ENCODE measurements at regions not wholly inside any gene's neighbourhood (a gene's known extent, or its start where the extent isn't known, plus 50 kb on each side); places are given as distances from the start of the nearest gene placed in this dataset.

DNA sequence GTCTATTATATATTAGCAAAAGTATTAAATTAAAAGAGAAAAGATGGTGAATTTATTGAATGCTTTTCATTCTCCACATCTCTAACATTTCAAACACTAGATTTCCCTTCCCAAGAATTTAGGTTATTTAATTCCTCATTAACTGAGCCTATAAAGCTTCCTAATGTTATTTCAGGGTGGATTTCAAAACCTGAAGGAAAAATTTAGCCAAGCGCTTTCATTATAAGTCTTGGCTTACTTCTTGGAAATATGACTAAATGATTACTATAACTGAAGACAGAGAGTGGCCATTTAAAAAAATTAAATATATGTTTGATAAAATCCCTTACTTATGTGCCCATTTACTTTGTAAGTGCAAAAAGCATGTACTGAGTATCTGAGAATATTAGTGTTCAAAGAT is 141.8 kb upstream of the ARSJ start:
- intact Hi-C loops (cut with DNase I) = no loop called here
- 89 to 93% (median 90%) methylated on average over 1 of the region's 1 CpG for WGBS, 3 donors

GRCh38 chr4:114132199-114132598 is 152.8 kb upstream of the ARSJ start:
- Histone ChIP-seq H3K27ac (no peak overlapping the region), H3K4me1 (ENCODE audit: insufficient read depth) (no peaks in the 10 kb centered on the region), H3K9me3 (no peaks in the 10 kb centered on the region), H3K36me3 (no peaks in the 10 kb centered on the region), H3K27me3 (no peaks in the 10 kb centered on the region), H3K4me3 (no peak overlapping the region)
- TF ChIP-seq, protein P1, sequence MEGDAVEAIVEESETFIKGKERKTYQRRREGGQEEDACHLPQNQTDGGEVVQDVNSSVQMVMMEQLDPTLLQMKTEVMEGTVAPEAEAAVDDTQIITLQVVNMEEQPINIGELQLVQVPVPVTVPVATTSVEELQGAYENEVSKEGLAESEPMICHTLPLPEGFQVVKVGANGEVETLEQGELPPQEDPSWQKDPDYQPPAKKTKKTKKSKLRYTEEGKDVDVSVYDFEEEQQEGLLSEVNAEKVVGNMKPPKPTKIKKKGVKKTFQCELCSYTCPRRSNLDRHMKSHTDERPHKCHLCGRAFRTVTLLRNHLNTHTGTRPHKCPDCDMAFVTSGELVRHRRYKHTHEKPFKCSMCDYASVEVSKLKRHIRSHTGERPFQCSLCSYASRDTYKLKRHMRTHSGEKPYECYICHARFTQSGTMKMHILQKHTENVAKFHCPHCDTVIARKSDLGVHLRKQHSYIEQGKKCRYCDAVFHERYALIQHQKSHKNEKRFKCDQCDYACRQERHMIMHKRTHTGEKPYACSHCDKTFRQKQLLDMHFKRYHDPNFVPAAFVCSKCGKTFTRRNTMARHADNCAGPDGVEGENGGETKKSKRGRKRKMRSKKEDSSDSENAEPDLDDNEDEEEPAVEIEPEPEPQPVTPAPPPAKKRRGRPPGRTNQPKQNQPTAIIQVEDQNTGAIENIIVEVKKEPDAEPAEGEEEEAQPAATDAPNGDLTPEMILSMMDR (IDR thresholded peaks at IDR 0.05) = no peak
- TF ChIP-seq POLR2A (IDR thresholded peaks at IDR 0.05) = no peak
- TF ChIP-seq EP300 (IDR thresholded peaks at IDR 0.05) = no peak
- intact Hi-C loops (cut with DNase I) = no loop called here
- no peak for DNase-seq
- WGBS, 3 donors = 91 to 100% (median 99%) methylated on average over 2 of the region's 2 CpGs

More for the DNA sequence above, 141.8 kb upstream of the ARSJ start:
- Histone ChIP-seq H3K27me3 (no peaks in the 10 kb centered on the region), H3K36me3 (no peaks in the 10 kb centered on the region), H3K4me1 (ENCODE audit: insufficient read depth) (no peaks in the 10 kb centered on the region), H3K4me3 (no peak overlapping the region), H3K27ac (no peak overlapping the region), H3K9me3 (peaks cover 0 to 3% of the 10 kb centered on the region in 2 donors)
- no peak for TF ChIP-seq EP300 (IDR thresholded peaks at IDR 0.05)
- no peak for TF ChIP-seq POLR2A (IDR thresholded peaks at IDR 0.05)
- TF ChIP-seq, protein P1 (IDR thresholded peaks at IDR 0.05) = no peak
- no peak for DNase-seq

- TF ChIP-seq, protein P1 (IDR thresholded peaks at IDR 0.05) = no peak
- TF ChIP-seq POLR2A (IDR thresholded peaks at IDR 0.05) (no peak), EP300 (IDR thresholded peaks at IDR 0.05) (no peak)
- 77 to 86% (median 81%) methylated on average over 2 of the region's 2 CpGs for WGBS, 3 donors
- Histone ChIP-seq H3K27me3 (no peaks in the 10 kb centered on the region), H3K9me3 (no peaks in the 10 kb centered on the region), H3K27ac (no peak overlapping the region), H3K4me1 (ENCODE audit: insufficient read depth) (no peaks in the 10 kb centered on the region), H3K36me3 (no peaks in the 10 kb centered on the region), H3K4me3 (no peak overlapping the region)
- intact Hi-C loops (cut with DNase I) = no loop called here
- no peak for DNase-seq
Observed at GRCh38 chr4:114132830-114133229, 153.4 kb upstream of the ARSJ start.

DNA sequence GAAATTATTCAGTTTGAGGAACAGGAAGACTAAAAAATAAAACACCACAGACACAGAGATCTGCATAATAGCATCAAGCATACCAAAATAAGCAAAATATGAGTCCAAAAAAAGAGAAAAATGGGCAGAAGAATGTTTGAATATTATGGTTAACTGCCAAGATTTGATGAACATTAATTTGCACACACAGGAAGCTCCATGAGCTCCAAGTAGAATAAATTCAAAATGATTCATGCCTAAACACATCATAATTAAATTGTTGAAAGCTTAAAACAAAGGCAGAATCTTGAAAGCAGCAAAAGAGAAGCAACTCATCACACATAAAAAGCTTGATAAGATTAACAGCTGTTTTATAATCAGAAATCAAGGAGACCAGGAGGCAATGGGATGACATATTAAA is 156.6 kb upstream of the ARSJ start:
- no peak for DNase-seq
- H3K4me3 ChIP-seq = no peak overlapping the region
- no peak overlapping the region for H3K27ac ChIP-seq
- no peaks in the 10 kb centered on the region for H3K4me1 ChIP-seq (ENCODE audit: insufficient read depth)
- no peaks in the 10 kb centered on the region for H3K36me3 ChIP-seq
- no peaks in the 10 kb centered on the region for H3K27me3 ChIP-seq
- TF ChIP-seq, protein P1 (IDR thresholded peaks at IDR 0.05) = no peak
- TF ChIP-seq POLR2A (IDR thresholded peaks at IDR 0.05) (no peak), EP300 (IDR thresholded peaks at IDR 0.05) (no peak)
- intact Hi-C loops (cut with DNase I) = no loop called here
- no peaks in the 10 kb centered on the region for H3K9me3 ChIP-seq

GRCh38 chr4:114137984-114138383 is 158.5 kb upstream of the ARSJ start:
- Histone ChIP-seq H3K36me3 (no peaks in the 10 kb centered on the region), H3K4me1 (ENCODE audit: insufficient read depth) (no peaks in the 10 kb centered on the region), H3K27me3 (no peaks in the 10 kb centered on the region), H3K9me3 (no peaks in the 10 kb centered on the region), H3K27ac (no peak overlapping the region), H3K4me3 (no peak overlapping the region)
- TF ChIP-seq EP300 (IDR thresholded peaks at IDR 0.05) = no peak
- TF ChIP-seq, protein P1 (IDR thresholded peaks at IDR 0.05) = no peak
- no peak for TF ChIP-seq POLR2A (IDR thresholded peaks at IDR 0.05)
- WGBS, 3 donors = 57 to 79% (median 58%) methylated on average over 2 of the region's 2 CpGs
- intact Hi-C loops (cut with DNase I) = no loop called here
- no peak for DNase-seq

Measured in ovary (tissue), 7 donors.